AG09309 (cell line): ENCODE measurements at regions not wholly inside any gene's neighbourhood (a gene's known extent, or its start where the extent isn't known, plus 50 kb on each side); places are given as distances from the start of the nearest gene placed in this dataset.

Source experiments
- DNase-seq: peaks from one replicate; pipeline ENCODE4 v3.0.0-alpha.2; 2010; ENCODE audit warnings: low read depth
- H3K4me3 ChIP-seq: 2 replicates; pipeline ENCODE4 v1.5.1; 2011; ENCODE audit warnings: mild to moderate bottlenecking, low read depth, low read length, moderate library complexity; ENCODE audit not compliant: control insufficient read depth
- TF ChIP-seq, protein P1 (sequence below): IDR thresholded peaks from 2 replicates; pipeline ENCODE4 v1.5.1; 2011; ENCODE audit warnings: mild to moderate bottlenecking, low read depth, low read length, inconsistent platforms; ENCODE audit not compliant: insufficient read depth, control insufficient read depth; ENCODE audit errors: missing control alignments

GRCh38 chr7:153017223-153017622, 257.7 kb downstream of the ACTR3B start:
- no peak overlapping the region for H3K4me3 ChIP-seq
- DNase-seq = no peak
- TF ChIP-seq, protein P1, sequence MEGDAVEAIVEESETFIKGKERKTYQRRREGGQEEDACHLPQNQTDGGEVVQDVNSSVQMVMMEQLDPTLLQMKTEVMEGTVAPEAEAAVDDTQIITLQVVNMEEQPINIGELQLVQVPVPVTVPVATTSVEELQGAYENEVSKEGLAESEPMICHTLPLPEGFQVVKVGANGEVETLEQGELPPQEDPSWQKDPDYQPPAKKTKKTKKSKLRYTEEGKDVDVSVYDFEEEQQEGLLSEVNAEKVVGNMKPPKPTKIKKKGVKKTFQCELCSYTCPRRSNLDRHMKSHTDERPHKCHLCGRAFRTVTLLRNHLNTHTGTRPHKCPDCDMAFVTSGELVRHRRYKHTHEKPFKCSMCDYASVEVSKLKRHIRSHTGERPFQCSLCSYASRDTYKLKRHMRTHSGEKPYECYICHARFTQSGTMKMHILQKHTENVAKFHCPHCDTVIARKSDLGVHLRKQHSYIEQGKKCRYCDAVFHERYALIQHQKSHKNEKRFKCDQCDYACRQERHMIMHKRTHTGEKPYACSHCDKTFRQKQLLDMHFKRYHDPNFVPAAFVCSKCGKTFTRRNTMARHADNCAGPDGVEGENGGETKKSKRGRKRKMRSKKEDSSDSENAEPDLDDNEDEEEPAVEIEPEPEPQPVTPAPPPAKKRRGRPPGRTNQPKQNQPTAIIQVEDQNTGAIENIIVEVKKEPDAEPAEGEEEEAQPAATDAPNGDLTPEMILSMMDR = no peak

DNA sequence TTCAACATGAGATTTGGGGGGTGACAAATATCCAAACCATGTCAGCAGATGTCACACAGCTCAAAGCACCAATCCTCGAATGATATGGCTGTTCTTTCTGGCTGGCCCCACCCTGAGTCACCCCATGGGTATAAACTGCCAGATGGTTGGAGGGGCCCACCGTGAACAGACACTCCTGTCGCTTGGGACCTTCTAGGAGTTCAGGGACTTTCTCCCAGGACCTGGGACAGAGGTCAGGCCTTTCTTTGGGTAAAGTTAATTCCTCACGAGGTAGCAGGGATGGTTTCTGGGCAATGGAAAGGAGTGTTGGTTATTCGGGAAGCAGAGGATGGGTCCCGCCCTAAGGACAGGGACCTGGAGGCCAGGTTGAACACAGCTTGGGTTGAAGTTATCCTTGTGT, 262.0 kb downstream of the ACTR3B start:
- no peak overlapping the region for H3K4me3 ChIP-seq
- no peak for DNase-seq
- TF ChIP-seq, protein P1 = no peak

DNA sequence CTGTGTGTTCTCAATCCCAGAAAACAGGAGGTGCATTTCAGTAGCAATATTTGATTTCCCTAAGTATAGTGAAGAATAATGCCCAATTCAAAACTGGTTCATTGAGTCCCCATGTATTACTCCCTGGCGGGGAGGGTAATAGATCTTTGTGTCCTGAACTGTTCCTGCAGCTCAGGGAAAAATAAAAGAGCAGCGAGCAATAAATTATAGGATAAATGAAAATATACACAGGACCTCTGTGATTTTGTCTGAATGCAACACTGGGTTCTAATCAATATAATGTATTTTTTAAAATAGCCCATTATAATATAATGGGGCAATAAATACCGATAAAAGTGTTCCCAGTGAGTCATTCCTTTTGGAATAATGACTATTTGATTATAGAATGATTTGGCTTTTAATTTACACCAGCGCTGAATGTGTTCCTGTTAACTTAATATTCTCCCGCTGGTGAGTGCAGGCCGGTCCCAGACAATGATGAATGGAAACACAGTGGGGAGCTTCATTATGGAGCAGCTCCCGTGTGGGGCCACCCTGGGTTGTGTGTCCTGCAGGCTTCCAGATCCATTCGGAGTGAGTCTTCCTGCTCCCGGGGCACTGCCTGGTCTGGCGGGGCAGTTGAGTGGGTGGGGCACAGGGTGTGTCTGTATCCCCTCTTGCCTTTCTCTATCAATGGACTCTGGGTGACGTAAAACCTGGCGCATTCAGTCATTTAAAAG, 263.1 kb downstream of the ACTR3B start:
- no peak for DNase-seq
- no peak overlapping the region for H3K4me3 ChIP-seq
- TF ChIP-seq, protein P1 = no peak

- TF ChIP-seq, protein P1 = no peak
- H3K4me3 ChIP-seq = no peak overlapping the region
- no peak for DNase-seq
These were observed 263.6 kb downstream of the ACTR3B start for GRCh38 chr7:153023194-153023592.

- H3K4me3 ChIP-seq = no peak overlapping the region
- no peak for DNase-seq
- TF ChIP-seq, protein P1 = no peak
These were observed 267.7 kb downstream of the ACTR3B start for GRCh38 chr7:153027210-153027609.

DNA sequence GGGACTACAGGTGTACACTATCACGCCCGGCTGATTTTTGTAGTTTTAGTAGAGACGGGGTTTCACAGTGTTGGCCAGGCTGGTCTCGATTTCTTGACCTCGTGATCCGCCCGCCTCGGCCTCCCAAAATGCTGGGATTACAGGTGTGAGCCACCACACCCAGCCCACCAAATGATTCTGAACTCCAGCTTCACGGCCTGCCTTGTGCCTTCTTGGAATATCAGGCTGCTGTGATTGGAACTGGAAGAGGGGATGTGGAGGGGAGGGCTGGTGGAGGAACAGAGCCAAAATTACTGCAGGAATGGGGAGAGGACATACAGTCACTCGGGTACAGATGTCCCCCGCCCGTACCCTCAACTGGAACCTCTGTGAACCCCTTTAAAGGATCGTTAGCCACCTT, 268.4 kb downstream of the ACTR3B start:
- no peak overlapping the region for H3K4me3 ChIP-seq
- no peak for DNase-seq
- TF ChIP-seq, protein P1 = no peak
